ENCODE measurements at regions not wholly inside any gene's neighbourhood (a gene's known extent, or its start where the extent isn't known, plus 50 kb on each side); places are given as distances from the start of the nearest gene placed in this dataset.
"Not testable (repeated sequence)": the region's sequence is repeated elsewhere in the genome, so short reads cannot be mapped to it uniquely, and the experiment has no call there.

DNA sequence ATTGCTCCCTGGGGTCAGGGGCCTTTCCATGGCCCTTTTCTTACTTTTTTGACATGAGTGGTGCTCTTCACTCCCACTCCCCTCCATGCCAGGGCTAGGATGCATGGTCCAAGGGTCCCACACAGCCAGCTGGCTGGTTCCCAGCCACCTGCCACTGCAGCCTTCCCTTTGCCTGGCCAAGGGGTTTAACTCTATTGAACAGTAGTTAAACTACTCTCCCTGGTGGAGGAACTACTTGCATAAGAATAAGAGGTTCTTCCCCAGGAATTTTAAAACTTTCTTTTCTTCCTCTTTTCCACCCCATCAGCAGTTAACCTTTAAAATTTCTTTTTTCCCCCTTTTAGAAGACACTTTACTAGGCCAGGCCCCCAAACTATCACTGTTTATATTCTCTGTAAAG is 1532.8 kb upstream of the ACO1 start:
- ATAC-seq (no peak), DNase-seq (ENCODE audit: missing footprints) (no peak)
- intact Hi-C loops (cut with DNase I), result no loop called here

DNA sequence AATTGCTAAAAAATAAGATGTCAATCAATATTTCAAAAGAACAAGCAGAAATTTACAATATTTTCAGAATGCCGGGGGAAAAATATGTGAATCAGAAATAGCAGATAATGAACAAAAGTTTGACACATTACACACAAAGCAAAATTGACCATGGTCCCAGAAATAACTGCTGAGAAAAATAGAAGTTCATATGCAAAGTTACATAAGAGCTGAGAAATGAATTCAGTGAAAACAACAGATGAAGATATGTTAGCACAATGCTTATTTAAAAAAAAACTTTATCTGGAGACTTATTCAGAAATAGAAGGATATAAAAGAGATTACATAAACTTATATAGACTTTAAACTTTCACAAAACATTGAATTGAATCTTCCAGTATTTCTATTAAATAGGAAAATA is 1483.7 kb upstream of the ACO1 start:
- intact Hi-C loops (cut with DNase I), result no loop called here
- ATAC-seq, result no peak
- no peak for DNase-seq (ENCODE audit: missing footprints)

DNA sequence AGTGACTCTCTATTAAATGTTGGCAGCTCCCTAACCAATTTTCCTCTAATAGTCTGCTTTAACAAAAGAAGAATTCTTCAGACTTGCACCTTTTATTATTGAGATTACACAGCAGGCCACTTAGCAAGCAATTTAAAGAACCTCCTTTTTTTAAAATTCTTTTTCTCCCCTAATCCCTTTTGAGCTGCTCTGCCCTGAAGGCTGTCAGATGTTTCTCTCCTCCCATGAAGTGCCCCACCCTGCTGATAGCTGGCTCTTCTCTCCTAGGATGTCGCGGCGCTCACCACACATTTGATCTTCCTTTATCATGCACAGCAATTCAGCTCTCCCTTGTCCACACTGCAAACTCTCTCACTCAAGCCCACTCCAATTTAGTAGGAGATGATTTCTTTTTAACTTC is 1471.1 kb upstream of the ACO1 start:
- intact Hi-C loops (cut with DNase I), result no loop called here
- DNase-seq (ENCODE audit: missing footprints) (peak; percentile 41), ATAC-seq (no peak)

DNA sequence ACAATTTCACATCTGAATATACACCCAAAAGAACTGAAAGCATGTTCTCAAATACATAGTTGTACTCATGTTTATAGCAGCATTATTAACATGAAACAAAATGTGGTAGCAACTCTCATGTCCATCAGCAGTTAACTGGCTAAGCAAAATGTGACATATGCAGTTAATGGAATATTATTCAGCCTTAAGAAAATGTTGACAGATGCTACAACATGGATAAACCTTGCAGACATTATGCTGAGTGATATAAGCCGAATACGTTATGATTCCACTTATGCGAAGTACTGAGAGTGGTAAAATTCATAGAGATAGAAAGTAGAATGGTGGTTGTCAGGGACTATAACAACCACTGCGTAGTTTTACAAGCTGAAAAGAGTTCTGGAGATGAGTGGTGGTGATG is 1469.0 kb upstream of the ACO1 start:
- DNase-seq (ENCODE audit: missing footprints) (no peak), ATAC-seq (no peak)
- intact Hi-C loops (cut with DNase I), result no loop called here

DNA sequence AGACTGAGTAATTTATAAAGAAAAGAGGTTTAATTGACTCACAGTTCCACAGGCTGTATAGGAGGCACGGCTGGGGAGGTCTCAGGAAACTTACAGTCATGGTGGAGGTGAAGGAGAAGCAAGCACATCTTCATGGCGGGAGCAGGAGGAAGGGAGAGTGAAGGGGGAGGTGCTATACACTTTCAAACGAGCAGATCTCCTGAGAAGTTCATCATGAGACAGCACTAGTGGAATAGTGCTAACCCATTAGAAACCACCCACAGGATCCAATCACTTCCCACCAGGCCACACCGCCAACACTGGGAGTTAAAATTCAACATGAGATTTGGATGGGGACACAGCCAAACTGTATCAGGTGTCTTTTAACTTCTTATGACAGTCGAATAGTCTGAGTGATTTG is 1459.3 kb upstream of the ACO1 start:
- ATAC-seq, result no peak
- DNase-seq (ENCODE audit: missing footprints), result no peak
- intact Hi-C loops (cut with DNase I), result no loop called here

DNA sequence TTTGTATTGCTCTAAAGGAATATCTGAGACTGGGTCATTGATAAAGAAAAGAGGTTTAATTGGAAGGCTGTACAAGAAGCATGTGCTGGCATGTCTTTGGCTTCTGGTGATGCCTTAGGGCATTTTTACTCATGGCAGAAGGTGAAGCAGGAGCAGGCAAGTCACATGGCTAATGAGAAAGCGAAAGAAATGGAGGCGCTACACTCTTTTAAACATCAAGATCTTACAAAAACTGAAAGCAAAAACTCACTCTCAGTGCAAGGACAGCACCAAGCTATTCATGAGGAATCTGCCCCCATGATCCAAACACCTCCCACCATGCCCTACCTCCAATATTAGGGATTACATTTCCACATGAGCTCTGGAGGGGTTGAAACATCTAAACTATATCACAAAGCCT is 1458.8 kb upstream of the ACO1 start:
- ATAC-seq, result no peak
- no peak for DNase-seq (ENCODE audit: missing footprints)
- intact Hi-C loops (cut with DNase I), result no loop called here

DNA sequence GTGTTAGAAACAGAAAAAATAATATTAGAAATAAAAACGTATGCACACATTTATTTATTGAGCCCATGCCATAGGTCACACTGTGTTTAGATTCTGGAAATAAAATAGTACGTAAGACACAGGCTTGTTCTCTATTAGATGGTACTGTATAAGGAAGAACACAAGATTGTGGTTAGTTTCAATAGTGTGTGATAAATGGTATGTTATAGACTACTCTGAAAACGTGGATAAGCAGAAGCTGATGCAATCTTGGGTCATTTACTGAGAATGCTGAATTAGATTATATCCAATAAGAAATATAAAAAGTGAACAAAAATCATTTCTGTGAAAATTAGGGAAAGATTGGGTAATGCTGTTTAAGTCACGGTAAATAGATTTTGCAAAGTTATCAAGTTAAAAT is 1456.4 kb upstream of the ACO1 start:
- intact Hi-C loops (cut with DNase I), result no loop called here
- DNase-seq (ENCODE audit: missing footprints) (no peak), ATAC-seq (no peak)

DNA sequence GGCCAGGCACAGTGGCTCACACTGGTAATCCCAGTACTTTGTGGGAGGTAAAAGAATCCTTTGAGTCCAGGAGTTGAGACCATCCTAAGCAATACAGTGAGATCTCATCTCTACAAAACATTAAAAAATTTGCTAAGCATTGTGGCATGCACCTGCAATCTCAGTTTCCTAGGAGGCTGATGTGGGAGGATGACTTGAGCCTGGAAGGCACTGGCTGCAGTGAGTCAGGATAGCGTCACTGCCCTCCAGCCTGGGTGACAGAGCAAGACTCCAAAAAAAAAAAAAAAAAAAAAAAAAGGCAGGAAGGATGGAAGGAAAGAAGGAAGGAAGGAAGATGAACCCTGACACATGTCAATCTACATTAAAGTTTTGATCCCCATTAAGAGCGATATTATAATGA is 1452.2 kb upstream of the ACO1 start:
- DNase-seq (ENCODE audit: missing footprints) (no peak), ATAC-seq (no peak)
- intact Hi-C loops (cut with DNase I), result no loop called here

DNA sequence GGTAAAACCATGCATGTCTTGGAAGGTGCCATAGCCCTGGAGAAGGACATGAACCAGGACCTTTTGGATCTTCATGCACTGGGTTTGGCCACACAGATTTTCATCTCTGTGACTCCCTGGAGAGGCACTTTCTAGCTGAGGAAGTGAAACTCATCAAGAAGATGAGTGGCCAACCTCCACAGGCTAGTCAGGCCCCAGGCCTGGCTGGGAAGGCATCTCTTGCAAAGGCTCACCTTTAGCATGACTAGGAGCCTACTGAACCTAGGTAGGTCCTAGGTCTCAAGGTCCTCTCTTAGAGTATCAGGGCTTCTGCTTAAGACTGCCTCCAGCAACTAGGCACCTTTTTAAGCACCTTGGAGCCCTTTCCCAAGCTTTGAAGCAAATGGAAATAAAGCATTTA is 1448.7 kb upstream of the ACO1 start:
- ATAC-seq (no peak), DNase-seq (ENCODE audit: missing footprints) (no peak)
- intact Hi-C loops (cut with DNase I), result no loop called here

DNA sequence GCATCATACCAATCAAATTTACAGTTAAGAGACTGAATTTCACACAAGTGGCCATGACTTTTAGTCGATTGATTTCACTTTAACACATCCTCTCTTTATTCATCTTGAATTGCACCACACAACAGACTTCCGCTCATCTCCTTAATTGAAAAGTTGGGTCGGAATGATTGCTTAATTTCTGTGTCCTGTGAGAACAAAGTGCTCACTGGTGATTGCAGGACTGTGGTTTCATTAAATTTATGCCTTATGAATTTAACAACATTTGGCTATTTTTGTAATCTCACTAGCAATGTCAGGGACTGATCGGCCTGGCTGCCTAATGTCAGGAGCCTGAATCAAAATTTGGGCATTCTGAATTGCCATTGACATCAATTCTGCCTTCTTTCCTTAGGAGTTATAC is 1447.3 kb upstream of the ACO1 start:
- intact Hi-C loops (cut with DNase I), result no loop called here
- no peak for ATAC-seq
- DNase-seq (ENCODE audit: missing footprints), result no peak

DNA sequence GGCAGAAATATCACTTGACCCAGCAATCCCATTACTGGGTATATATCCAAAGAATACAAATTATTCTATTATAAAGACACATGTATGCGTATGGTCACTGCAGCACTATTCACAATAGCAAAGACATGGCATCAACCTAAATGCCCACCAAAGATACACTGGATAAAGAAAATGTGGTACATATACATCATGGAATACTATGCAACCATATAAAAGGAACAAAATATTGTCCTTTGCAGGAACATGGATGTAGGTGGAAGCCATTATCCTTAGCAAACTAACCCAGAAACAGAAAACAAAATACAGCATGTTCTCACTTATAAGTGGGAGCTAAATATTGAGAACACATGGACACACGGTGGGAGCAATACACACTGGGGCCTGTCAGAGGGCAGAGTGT is 1441.6 kb upstream of the ACO1 start:
- intact Hi-C loops (cut with DNase I); DNase-seq (ENCODE audit: missing footprints); ATAC-seq: not testable (repeated sequence)

DNA sequence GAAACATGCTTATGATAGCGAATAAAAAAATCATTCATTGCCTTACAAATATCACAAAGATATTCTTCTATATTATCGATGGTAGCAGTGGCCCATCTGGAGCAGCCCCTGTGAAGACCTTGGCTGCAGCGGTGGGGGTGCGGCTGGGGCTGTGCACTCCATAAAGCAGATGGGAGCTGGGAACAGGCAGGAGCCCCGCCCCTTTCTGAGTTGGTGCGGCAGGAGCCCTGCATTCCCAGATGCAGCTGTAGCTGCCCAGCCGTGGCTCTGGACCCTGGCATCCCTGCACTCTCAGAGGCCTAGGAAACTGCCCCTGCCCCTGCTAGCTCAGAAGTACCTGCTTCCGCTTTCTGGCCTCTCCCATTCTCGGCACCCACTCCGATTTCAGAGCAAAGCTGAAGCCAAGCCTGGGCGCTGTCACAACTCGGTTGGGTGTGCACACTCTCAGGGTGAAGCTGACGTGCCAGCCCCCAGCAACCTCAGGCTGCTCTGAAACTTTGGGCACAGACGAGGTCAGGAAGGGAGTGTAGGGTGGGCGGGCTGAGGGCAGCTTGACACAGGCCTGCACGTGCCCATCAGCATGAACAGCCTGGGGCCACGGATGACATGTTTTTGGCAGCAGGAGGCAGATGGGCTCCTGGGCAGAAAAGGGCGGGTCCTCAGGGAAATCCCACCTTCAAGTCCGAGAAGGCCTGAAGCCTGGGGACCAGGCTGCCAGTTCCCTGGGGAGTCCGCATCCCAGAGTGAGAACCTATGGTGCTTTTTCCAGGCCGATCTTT is 1440.8 kb upstream of the ACO1 start:
- DNase-seq (ENCODE audit: missing footprints), result peak; percentile 44
- no peak for ATAC-seq

DNA sequence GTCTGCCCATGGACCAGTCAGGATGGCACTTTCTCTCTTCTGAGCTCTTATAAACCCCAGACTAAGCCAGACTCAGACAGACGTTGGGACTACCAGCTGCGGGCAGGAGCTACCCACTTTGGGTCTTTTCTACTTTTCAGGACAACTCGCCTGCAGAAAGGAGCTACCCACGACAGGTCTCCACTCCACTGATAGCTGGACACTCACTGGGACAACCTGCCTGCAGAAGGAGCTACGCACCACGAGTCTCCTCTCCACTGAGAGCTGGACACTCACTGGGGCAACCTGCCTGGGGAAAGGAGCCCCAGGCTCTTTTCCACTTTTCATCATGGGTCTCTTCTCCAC is 1440.2 kb upstream of the ACO1 start:
- intact Hi-C loops (cut with DNase I), result no loop called here
- DNase-seq (ENCODE audit: missing footprints) (peak; percentile 37), ATAC-seq (no peak)

More for the DNA sequence above, 1440.8 kb upstream of the ACO1 start:
- intact Hi-C loops (cut with DNase I), result no loop called here

DNA sequence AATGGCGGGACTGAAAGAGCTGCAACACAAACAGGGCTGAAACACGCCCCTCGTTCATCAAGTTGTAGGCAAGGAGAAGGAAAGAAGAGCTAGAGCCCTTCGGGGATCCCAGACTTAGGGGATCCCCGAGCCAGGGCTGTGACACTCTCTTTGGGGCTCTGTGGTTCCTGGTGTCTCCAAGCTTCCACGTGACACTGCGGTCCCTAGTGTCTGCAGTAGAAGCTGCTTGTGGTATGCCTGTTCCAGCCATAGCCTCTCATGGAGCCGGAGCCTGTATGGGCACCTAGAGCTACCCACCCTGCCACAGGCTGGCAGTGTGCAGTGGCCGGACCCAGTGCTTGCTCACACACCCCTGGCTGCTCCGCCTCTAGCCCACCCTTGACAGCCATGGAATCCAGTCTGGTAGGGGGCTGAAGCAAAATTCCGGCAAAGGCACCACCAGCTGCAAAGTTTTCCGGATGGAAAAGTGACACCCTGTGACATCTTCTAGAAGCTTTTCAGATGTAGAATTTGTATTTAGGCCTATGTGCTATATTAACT is 1439.6 kb upstream of the ACO1 start:
- DNase-seq (ENCODE audit: missing footprints), result no peak
- ATAC-seq, result no peak
- intact Hi-C loops (cut with DNase I), result no loop called here

DNA sequence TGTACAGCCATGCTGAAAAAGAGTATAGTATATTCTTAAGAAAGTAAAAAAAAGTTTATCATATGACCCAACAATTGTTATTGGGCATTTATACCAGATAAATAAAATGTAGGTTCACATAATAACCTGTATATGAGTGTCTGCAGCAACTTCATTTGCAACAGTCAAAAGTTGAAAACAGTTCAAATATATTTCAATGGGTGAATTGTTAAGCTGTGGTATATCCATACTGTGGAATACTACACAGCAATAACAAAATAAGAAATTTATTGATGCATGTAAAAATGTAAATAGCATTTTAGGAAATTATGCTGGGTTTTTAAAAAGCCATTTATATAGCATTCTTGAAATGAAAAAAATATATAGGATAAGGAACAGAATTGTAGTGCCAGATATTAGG is 1420.1 kb upstream of the ACO1 start:
- intact Hi-C loops (cut with DNase I), result no loop called here

DNA sequence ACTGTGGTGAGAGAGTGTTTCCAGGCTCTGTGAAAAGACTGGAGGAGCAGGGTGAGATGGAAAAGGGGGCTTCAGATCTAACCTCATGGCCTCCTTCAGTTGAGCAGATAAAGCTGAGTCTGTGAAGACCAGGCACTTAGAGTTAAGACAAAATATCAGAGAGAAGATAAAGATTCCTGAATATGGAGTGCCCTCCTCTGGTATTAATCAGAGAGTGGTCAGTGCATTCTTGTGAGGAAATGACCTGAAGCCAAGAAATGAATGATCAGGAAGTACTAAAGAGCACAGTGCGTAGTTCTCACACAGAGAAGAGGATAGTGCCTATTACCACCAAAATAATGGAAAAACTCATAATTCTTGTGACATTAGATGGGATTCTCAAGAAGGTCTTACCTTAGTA is 1417.0 kb upstream of the ACO1 start:
- DNase-seq (ENCODE audit: missing footprints) (no peak), ATAC-seq (no peak)
- intact Hi-C loops (cut with DNase I), result no loop called here

More for the DNA sequence above, 1420.1 kb upstream of the ACO1 start:
- ATAC-seq (no peak), DNase-seq (ENCODE audit: missing footprints) (no peak)

DNA sequence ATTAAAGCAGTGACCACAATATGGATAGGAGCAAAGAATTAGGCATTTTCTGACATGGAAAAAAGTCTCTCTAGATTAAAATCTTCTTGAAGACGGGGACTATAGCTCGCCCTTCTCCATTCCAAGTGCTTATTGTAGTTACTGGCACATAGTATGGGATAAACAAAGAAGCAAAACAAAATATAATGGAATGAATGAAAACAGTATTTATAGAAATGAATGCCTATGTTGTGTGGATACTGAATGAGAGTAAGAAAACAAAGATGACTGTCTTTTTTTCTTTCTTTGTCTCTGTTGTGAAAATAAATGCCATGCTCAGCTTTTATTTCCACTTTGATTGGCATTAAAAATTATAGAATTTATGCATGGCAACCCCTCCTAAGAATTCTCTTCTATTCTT is 1414.3 kb upstream of the ACO1 start:
- intact Hi-C loops (cut with DNase I), result no loop called here
- no peak for DNase-seq (ENCODE audit: missing footprints)
- no peak for ATAC-seq

DNA sequence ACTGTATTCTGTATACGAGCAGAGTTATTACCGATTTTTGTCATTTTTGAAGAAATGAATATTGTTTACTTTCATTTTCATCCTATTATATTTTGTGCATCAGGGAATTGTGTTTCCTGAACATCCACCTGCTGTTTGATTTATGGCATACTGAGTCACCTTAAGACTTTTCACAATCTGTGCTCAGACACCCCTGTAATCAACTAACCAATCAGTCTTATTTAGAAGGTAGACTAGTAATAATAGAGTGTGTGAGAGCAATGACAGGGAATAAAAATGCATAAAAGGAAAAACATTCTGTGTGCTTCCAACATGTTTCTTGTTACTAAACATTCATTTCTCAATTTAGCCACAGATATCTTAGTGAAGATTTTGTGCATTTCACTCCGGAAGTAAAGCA is 1413.6 kb upstream of the ACO1 start:
- intact Hi-C loops (cut with DNase I), result no loop called here
- ATAC-seq (no peak), DNase-seq (ENCODE audit: missing footprints) (no peak)

DNA sequence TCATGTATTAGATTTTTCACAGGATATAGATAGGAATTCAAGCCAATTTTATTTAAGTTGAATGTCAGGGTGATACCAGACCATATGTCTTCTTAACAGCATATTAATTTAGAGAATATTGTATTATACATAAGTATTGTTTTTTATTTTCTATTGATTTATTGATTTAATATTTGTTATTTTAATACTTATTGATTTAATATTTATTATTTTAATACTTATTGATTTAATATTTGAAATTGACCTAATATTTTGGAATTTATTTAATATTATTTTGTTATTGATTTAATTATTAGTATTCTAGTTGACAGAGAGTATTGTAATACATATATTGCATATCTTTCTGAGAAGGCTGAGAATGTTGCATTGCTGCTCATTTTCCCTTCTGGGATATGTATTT is 1411.8 kb upstream of the ACO1 start:
- intact Hi-C loops (cut with DNase I), result no loop called here
- DNase-seq (ENCODE audit: missing footprints) (no peak), ATAC-seq (no peak)

DNA sequence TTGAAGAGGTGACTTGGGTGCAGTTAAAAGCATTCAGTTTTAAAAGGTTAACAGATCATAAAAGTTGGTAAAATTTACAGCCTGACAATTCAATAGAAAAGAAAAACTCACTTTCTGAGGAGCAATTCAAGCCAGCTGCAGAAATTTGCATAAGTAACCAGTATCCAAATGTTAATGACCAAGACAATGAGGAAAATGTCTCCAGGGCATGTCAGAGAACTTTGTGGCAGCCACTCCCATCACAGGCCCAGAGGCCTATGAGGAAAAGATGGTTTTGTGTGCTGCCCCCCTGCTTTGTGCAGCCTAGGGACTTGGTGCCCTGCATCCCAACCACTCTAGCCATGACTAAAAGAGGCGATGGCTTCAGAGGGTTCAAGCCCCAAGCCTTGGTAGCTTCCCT is 1406.5 kb upstream of the ACO1 start:
- intact Hi-C loops (cut with DNase I), result no loop called here
- ATAC-seq (no peak), DNase-seq (ENCODE audit: missing footprints) (no peak)

DNA sequence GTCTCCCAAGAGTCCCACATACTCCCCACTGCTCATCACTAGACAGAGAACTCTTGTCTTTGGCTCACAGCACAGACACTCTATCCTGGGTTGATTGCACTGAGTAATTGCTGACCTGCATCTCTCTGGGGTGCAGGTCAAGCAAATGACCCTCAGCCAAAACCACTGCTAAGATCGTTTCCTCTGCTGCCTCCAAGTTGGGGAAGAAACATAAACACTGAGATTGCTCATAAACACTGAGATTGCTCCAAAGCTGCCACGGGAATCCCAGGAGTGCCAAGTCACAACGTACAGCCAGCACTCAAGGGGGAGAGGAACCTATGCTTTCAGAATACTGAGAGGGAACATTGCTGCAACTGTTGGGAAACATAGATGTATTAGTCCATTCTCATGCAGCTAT is 1402.1 kb upstream of the ACO1 start:
- DNase-seq (ENCODE audit: missing footprints), result no peak
- no peak for ATAC-seq
- intact Hi-C loops (cut with DNase I), result no loop called here

Data from Right ventricle myocardium inferior (tissue), 1 donor.